SK-N-SH treated with all-trans-retinoic acid at 6 μM for 48 hours (cell line): ENCODE measurements at regions not wholly inside any gene's neighbourhood (a gene's known extent, or its start where the extent isn't known, plus 50 kb on each side); places are given as distances from the start of the nearest gene placed in this dataset.

Source experiments
- ATAC-seq: fragments of 200-7000 bp; cut with Tn5 transposase; 3 replicates; pipeline ENCODE4 v1.9.1; 2020; ENCODE audit warnings: mild to moderate bottlenecking, moderate library complexity
- ARNTL ChIP-seq: fragments of 450-650 bp; formaldehyde crosslinking; IDR thresholded peaks from 2 replicates; pipeline ENCODE4 v1.5.0; 2020; ENCODE audit warnings: low read depth, mild to moderate bottlenecking, moderate library complexity, borderline replicate concordance
- BACH2 ChIP-seq: fragments of 250-450 bp; sonication (Bioruptor Pico); IDR thresholded peaks from 2 replicates; pipeline ENCODE4 v1.9.0; 2021; ENCODE audit warnings: mild to moderate bottlenecking, borderline replicate concordance
- CSDC2 ChIP-seq: fragments of 250-450 bp; sonication (Bioruptor Pico); IDR thresholded peaks from 2 replicates; pipeline ENCODE4 v1.5.0; 2020; ENCODE audit warnings: mild to moderate bottlenecking, moderate library complexity
- ESRRG ChIP-seq: fragments of 250-450 bp; sonication (Bioruptor Pico); IDR thresholded peaks from 2 replicates; pipeline ENCODE4 v1.6.1; 2021; ENCODE audit warnings: mild to moderate bottlenecking
- GLIS3 ChIP-seq: fragments of 250-450 bp; sonication (Bioruptor Pico); IDR thresholded peaks from 2 replicates; pipeline ENCODE4 v1.5.0; 2020; ENCODE audit warnings: mild to moderate bottlenecking, moderate library complexity
- ISL1 ChIP-seq: fragments of 250-450 bp; sonication (Bioruptor Pico); IDR thresholded peaks from 2 replicates; pipeline ENCODE4 v2.1.2; 2022; ENCODE audit warnings: mild to moderate bottlenecking, moderate library complexity
- OSR1 ChIP-seq: fragments of 250-450 bp; sonication (Bioruptor Pico); IDR thresholded peaks from 2 replicates; pipeline ENCODE4 v1.8.0; 2022; ENCODE audit warnings: moderate library complexity, mild to moderate bottlenecking, inconsistent platforms
- PPARA ChIP-seq: fragments of 250-450 bp; sonication (Bioruptor Pico); IDR thresholded peaks from 2 replicates; pipeline ENCODE4 v1.5.0; 2020; ENCODE audit warnings: mild to moderate bottlenecking, borderline replicate concordance
- RARB ChIP-seq: fragments of 250-450 bp; sonication (Bioruptor Pico); IDR thresholded peaks from 2 replicates; pipeline ENCODE4 v1.8.0; 2021; ENCODE audit warnings: mild to moderate bottlenecking, moderate library complexity
- SNAI2 ChIP-seq: fragments of 250-450 bp; sonication (Bioruptor Pico); IDR thresholded peaks from 2 replicates; pipeline ENCODE4 v1.5.0; 2020; ENCODE audit warnings: mild to moderate bottlenecking, moderate library complexity
- TCF4 ChIP-seq: fragments of 250-450 bp; sonication (Bioruptor Pico); IDR thresholded peaks from 2 replicates; pipeline ENCODE4 v1.8.0; 2021; ENCODE audit warnings: mild to moderate bottlenecking, moderate library complexity, borderline replicate concordance
- TOX ChIP-seq: fragments of 250-450 bp; sonication (Bioruptor Pico); IDR thresholded peaks from 2 replicates; pipeline ENCODE4 v1.8.0; 2021; ENCODE audit warnings: mild to moderate bottlenecking, moderate library complexity, borderline replicate concordance
- ZC3H10 ChIP-seq: fragments of 250-450 bp; sonication (Bioruptor Pico); IDR thresholded peaks from 2 replicates; pipeline ENCODE4 v1.5.1; 2021; ENCODE audit warnings: mild to moderate bottlenecking, moderate library complexity
- ZFP3 ChIP-seq: fragments of 250-450 bp; sonication (Bioruptor Pico); IDR thresholded peaks from 2 replicates; pipeline ENCODE4 v1.5.0; 2020; ENCODE audit warnings: mild to moderate bottlenecking, moderate library complexity
- ZFP30 ChIP-seq: fragments of 450-650 bp; formaldehyde crosslinking; IDR thresholded peaks from 2 replicates; pipeline ENCODE4 v1.5.0; 2022; ENCODE audit warnings: mild to moderate bottlenecking, moderate library complexity
- ZNF565 ChIP-seq: fragments of 450-650 bp; formaldehyde crosslinking; conservative IDR thresholded peaks from 2 replicates; pipeline ENCODE4 v1.5.0; 2020; ENCODE audit warnings: low read depth, mild to moderate bottlenecking, moderate library complexity
- ZNF70 ChIP-seq: fragments of 450-650 bp; formaldehyde crosslinking; IDR thresholded peaks from 2 replicates; pipeline ENCODE4 v1.5.0; 2020; ENCODE audit warnings: mild to moderate bottlenecking, moderate library complexity
- ZNF8 ChIP-seq: fragments of 450-650 bp; formaldehyde crosslinking; IDR thresholded peaks from 2 replicates; pipeline ENCODE4 v1.5.0; 2020; ENCODE audit warnings: mild to moderate bottlenecking, moderate library complexity
- TF ChIP-seq, protein P1 (sequence below): fragments of 250-450 bp; sonication (Bioruptor Pico); IDR thresholded peaks from 2 replicates; pipeline ENCODE4 v1.8.0; 2020; ENCODE audit warnings: mild to moderate bottlenecking, moderate library complexity, borderline replicate concordance
- TF ChIP-seq, protein P2 (sequence below): fragments of 250-450 bp; sonication (Bioruptor Pico); IDR thresholded peaks from 2 replicates; pipeline ENCODE4 v1.5.1; 2020; ENCODE audit warnings: low read depth, mild to moderate bottlenecking, moderate library complexity
- TF ChIP-seq, protein P3 (sequence below): fragments of 250-450 bp; sonication (Bioruptor Pico); IDR thresholded peaks from 2 replicates; pipeline ENCODE4 v1.5.1; 2021; ENCODE audit warnings: mild to moderate bottlenecking, moderate library complexity
- TF ChIP-seq, protein P4 (sequence below): fragments of 250-450 bp; sonication (Bioruptor Pico); IDR thresholded peaks from 2 replicates; pipeline ENCODE4 v1.5.0; 2020; ENCODE audit warnings: mild to moderate bottlenecking, moderate library complexity

DNA sequence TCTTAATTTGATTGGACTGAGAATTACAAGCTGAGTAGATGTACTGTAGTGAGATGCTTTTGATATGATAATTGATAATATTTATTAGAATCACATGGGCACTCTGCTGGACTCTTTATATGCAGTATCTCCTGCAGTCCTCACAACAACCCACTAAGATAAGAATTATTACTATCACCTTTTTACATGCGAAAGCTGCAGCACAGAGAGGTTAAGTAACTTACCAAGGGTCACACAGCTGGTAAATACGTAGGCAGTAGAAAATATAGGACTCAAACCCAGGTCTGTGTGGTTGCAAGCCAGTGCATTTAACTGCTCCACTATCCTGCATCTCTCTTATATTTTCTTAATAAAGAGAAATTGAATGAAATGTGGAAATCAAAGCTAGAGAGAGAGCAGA lies 392.8 kb upstream of the RORA start:
- TF ChIP-seq, protein P1, sequence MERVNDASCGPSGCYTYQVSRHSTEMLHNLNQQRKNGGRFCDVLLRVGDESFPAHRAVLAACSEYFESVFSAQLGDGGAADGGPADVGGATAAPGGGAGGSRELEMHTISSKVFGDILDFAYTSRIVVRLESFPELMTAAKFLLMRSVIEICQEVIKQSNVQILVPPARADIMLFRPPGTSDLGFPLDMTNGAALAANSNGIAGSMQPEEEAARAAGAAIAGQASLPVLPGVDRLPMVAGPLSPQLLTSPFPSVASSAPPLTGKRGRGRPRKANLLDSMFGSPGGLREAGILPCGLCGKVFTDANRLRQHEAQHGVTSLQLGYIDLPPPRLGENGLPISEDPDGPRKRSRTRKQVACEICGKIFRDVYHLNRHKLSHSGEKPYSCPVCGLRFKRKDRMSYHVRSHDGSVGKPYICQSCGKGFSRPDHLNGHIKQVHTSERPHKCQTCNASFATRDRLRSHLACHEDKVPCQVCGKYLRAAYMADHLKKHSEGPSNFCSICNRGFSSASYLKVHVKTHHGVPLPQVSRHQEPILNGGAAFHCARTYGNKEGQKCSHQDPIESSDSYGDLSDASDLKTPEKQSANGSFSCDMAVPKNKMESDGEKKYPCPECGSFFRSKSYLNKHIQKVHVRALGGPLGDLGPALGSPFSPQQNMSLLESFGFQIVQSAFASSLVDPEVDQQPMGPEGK (CRISPR knock-in tag) = no peak
- TF ChIP-seq ZNF8 (CRISPR knock-in tag) = 0 out of 2 replicates have a peak, but pooled peaks have one; percentile 1

DNA sequence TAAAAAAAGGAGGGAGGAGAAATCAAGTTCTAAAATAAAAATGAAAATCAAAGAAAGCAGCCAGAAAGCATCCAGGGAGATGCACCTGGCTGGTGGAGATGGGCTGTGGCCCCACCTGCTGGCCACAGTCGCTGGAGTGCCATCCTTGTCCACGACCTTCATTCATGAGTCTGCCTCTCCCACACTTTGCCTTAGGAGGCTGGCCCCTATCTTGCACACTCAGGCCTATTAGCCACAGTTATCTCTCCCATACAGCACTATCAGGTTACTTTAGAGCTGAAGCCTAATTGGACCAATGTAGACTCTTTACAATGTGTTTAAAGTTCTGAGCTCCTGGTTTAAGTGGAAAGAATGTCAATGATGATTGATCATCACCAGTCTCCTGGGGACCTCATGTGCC lies 392.0 kb upstream of the RORA start:
- peak; percentile 98 for ATAC-seq
- no peak for TF ChIP-seq ZNF565 (CRISPR knock-in tag)
- TF ChIP-seq, protein P2, sequence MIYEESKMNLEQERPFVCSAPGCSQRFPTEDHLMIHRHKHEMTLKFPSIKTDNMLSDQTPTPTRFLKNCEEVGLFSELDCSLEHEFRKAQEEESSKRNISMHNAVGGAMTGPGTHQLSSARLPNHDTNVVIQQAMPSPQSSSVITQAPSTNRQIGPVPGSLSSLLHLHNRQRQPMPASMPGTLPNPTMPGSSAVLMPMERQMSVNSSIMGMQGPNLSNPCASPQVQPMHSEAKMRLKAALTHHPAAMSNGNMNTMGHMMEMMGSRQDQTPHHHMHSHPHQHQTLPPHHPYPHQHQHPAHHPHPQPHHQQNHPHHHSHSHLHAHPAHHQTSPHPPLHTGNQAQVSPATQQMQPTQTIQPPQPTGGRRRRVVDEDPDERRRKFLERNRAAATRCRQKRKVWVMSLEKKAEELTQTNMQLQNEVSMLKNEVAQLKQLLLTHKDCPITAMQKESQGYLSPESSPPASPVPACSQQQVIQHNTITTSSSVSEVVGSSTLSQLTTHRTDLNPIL (CRISPR knock-in tag) = no peak
- no peak for TF ChIP-seq ZNF8 (CRISPR knock-in tag)
- no peak for TF ChIP-seq ZC3H10 (CRISPR knock-in tag)
- no peak for TF ChIP-seq TCF4 (CRISPR knock-in tag)
- no peak for TF ChIP-seq GLIS3 (CRISPR knock-in tag)
- TF ChIP-seq CSDC2 (CRISPR knock-in tag) = no peak
- no peak for TF ChIP-seq TOX (CRISPR knock-in tag)
- no peak for TF ChIP-seq ZFP30
- no peak for TF ChIP-seq ZFP3 (CRISPR knock-in tag)
- no peak for TF ChIP-seq ZNF70 (CRISPR knock-in tag)
- no peak for TF ChIP-seq RARB (CRISPR knock-in tag)
- TF ChIP-seq, protein P1 (CRISPR knock-in tag) = no peak

More for the DNA sequence above, 392.8 kb upstream of the RORA start:
- no peak for ATAC-seq

DNA sequence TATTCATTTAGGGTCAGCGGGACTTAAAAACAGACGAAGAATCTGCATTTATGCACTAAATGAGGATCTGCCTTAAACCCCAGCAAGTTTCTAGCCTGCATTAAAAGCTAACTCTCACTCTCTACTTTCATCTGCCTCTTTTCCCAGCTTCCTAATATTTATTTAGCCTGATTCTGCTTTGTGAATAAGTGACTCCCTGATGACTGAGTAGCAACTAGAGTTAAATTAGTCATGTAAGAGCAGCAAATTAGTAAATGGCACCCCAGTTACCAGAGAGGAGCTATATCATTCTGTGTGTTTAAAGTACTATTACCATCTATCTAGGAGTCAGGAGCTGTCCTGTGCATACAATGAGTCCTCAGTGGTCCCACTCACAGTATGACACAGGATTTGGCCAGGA lies 391.0 kb upstream of the RORA start:
- TF ChIP-seq ZFP3 (CRISPR knock-in tag) (no peak), SNAI2 (CRISPR knock-in tag) (no peak), GLIS3 (CRISPR knock-in tag) (no peak), ISL1 (no peak), ZFP30 (no peak), TCF4 (CRISPR knock-in tag) (no peak), RARB (CRISPR knock-in tag) (no peak), ARNTL (no peak), BACH2 (CRISPR knock-in tag) (no peak), PPARA (CRISPR knock-in tag) (no peak), OSR1 (CRISPR knock-in tag) (no peak), ZNF565 (CRISPR knock-in tag) (no peak), CSDC2 (CRISPR knock-in tag) (no peak), ZNF70 (CRISPR knock-in tag) (no peak), ESRRG (CRISPR knock-in tag) (no peak), TOX (CRISPR knock-in tag) (no peak), ZNF8 (CRISPR knock-in tag) (no peak)
- TF ChIP-seq, protein P3, sequence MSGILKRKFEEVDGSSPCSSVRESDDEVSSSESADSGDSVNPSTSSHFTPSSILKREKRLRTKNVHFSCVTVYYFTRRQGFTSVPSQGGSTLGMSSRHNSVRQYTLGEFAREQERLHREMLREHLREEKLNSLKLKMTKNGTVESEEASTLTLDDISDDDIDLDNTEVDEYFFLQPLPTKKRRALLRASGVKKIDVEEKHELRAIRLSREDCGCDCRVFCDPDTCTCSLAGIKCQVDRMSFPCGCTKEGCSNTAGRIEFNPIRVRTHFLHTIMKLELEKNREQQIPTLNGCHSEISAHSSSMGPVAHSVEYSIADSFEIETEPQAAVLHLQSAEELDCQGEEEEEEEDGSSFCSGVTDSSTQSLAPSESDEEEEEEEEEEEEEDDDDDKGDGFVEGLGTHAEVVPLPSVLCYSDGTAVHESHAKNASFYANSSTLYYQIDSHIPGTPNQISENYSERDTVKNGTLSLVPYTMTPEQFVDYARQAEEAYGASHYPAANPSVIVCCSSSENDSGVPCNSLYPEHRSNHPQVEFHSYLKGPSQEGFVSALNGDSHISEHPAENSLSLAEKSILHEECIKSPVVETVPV = no peak
- TF ChIP-seq, protein P2 (CRISPR knock-in tag) = no peak
- TF ChIP-seq, protein P4, sequence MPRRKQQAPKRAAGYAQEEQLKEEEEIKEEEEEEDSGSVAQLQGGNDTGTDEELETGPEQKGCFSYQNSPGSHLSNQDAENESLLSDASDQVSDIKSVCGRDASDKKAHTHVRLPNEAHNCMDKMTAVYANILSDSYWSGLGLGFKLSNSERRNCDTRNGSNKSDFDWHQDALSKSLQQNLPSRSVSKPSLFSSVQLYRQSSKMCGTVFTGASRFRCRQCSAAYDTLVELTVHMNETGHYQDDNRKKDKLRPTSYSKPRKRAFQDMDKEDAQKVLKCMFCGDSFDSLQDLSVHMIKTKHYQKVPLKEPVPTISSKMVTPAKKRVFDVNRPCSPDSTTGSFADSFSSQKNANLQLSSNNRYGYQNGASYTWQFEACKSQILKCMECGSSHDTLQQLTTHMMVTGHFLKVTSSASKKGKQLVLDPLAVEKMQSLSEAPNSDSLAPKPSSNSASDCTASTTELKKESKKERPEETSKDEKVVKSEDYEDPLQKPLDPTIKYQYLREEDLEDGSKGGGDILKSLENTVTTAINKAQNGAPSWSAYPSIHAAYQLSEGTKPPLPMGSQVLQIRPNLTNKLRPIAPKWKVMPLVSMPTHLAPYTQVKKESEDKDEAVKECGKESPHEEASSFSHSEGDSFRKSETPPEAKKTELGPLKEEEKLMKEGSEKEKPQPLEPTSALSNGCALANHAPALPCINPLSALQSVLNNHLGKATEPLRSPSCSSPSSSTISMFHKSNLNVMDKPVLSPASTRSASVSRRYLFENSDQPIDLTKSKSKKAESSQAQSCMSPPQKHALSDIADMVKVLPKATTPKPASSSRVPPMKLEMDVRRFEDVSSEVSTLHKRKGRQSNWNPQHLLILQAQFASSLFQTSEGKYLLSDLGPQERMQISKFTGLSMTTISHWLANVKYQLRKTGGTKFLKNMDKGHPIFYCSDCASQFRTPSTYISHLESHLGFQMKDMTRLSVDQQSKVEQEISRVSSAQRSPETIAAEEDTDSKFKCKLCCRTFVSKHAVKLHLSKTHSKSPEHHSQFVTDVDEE (CRISPR knock-in tag) = no peak
- ATAC-seq = no peak
